ENCODE measurements at regions not wholly inside any gene's neighbourhood (a gene's known extent, or its start where the extent isn't known, plus 50 kb on each side); places are given as distances from the start of the nearest gene placed in this dataset.

DNA sequence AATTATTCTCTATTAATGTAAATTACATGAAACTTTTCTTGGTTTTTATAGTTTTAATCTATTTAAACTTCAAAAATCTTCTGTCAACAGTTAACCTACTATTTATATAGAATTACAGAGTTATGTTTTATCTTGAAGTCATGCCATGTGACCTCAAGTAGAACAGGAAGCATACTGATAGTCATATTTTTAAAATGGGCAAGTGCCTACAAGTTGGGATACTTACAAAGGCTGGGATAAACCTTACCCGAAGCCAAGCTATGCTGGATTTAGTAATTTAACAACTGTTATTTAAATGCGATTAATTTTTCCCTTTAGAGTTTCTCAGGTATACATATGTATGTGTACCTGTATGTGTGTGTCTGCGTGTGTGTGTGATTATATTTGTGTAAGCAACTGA lies 266.9 kb downstream of the RASSF9 start:
- TF ChIP-seq, protein P1, sequence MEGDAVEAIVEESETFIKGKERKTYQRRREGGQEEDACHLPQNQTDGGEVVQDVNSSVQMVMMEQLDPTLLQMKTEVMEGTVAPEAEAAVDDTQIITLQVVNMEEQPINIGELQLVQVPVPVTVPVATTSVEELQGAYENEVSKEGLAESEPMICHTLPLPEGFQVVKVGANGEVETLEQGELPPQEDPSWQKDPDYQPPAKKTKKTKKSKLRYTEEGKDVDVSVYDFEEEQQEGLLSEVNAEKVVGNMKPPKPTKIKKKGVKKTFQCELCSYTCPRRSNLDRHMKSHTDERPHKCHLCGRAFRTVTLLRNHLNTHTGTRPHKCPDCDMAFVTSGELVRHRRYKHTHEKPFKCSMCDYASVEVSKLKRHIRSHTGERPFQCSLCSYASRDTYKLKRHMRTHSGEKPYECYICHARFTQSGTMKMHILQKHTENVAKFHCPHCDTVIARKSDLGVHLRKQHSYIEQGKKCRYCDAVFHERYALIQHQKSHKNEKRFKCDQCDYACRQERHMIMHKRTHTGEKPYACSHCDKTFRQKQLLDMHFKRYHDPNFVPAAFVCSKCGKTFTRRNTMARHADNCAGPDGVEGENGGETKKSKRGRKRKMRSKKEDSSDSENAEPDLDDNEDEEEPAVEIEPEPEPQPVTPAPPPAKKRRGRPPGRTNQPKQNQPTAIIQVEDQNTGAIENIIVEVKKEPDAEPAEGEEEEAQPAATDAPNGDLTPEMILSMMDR (IDR thresholded peaks at IDR 0.05; ENCODE audit: poor library complexity): no peak
- no peak for TF ChIP-seq EZH2 (IDR thresholded peaks at IDR 0.05; ENCODE audit: borderline replicate concordance)
